GM19452 (cell line): ENCODE measurements at regions not wholly inside any gene's neighbourhood (a gene's known extent, or its start where the extent isn't known, plus 50 kb on each side); places are given as distances from the start of the nearest gene placed in this dataset.

ENCODE experiments used
- ATAC-seq: cut with Tn5 transposase; IDR thresholded peaks from one replicate; pipeline ENCODE4 v1.9.1; 2021; ENCODE audit not compliant: unreplicated experiment

GRCh38 chr17:69819316-69820087 lies 255.5 kb upstream of the KCNJ16 start:
- ATAC-seq = no peak

DNA sequence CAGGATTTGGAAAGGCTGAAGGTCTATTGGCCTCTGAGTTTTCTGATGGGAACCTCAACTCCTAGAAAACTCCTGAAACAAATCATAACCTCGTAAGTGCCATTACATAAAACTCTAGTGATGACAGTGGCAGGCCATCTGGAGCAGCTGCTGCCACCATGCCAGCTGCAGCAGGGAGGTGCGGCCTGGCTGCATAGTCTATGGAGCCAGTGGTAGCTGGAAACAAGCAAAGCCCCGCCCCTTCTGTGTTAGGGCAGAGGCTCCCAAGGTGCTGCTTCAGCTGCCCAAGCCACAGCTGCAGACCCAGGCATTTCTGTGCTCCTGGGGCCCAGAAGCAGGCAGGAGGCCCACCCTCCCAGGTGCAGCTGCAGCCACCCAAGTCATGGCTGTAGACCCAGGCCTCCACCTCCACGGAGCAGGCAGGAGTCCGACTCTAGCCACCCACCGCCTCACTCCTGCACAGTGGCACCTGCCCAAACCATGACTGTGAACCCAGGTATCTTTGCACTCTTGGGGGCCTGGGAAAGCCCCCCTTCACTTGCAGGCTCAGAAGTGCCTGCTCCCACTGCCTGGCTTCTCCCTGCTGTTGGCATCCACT lies 254.1 kb upstream of the KCNJ16 start:
- ATAC-seq = no peak

DNA sequence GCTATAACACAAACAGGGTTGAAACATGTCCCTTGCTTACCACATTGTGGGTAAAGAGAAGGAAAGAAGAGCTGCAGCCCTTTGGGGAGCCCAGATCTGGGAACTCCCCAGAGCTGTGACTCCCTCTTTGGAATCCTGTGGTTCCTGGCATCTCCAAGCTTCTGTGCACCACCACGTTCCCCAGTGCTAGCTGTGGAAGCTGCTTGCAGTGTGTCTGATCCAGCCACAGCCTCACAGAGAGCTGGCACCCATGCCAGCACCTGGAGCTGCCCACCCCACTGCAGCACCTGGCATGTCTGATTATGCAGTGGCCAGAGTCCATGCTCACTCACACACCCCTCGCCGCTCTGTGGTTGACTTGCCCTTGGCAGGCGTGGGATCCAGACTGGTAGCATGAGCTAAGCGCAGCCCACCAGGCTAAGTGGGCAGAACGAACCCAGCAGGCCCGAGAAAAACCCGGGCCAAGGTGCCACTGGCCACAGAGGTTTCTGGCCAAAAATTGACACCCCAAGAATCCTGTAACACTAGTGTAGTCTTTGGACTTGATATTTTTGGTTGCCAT lies 252.6 kb upstream of the KCNJ16 start:
- no peak for ATAC-seq

GRCh38 chr17:69828087-69828486 lies 246.9 kb upstream of the KCNJ16 start:
- ATAC-seq = no peak

GRCh38 chr17:69834494-69834893 lies 240.5 kb upstream of the KCNJ16 start:
- no peak for ATAC-seq

DNA sequence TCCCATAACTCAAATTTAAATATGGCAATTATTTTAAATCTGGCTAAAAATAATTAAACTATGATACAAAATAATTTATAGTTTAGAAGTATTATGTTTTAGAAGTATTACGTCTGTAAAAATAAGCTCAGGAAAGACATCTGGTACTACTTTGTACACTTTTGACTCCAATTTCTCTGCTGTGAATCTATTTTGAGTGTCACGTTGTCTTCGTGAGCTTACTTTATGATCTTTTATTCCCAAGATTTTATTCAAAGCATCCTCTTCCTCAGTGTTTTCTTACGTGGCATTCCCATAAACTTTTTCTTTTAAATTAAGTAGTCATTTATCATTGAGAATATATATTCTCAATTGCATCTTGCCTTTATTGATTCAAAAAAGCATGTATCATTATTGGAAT lies 223.3 kb upstream of the KCNJ16 start:
- no peak for ATAC-seq

DNA sequence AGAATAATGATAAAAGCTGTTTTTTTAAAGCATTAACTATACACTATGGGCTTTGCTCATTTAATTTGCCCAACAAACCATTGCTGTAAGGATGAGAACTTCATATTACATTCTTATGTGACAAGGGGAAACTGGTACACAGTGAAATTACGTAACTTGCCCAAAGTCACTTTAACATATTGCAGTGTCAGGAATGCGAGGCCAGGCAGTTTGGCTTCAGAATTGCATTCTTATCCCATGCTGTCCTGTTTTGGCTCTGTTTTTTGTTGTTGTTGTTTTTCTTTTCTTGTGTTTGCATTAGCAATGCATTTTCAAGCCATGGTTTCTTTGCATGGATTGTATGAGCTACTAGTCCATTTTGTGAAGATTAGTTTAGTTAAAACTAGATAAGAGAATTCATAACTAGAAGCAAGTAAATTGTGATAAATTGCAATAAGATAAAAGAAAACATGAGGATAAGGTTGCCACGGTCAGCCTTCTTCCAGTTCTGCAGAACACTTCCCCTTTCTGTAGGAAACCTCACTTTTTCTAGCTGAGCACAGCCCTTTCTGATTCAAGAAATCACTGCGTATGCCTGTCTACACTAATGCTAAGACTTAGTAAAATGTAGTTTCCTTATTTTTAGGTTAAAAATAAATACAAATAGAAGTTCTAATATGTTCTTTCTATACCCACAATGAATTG lies 221.3 kb upstream of the KCNJ16 start:
- no peak for ATAC-seq

DNA sequence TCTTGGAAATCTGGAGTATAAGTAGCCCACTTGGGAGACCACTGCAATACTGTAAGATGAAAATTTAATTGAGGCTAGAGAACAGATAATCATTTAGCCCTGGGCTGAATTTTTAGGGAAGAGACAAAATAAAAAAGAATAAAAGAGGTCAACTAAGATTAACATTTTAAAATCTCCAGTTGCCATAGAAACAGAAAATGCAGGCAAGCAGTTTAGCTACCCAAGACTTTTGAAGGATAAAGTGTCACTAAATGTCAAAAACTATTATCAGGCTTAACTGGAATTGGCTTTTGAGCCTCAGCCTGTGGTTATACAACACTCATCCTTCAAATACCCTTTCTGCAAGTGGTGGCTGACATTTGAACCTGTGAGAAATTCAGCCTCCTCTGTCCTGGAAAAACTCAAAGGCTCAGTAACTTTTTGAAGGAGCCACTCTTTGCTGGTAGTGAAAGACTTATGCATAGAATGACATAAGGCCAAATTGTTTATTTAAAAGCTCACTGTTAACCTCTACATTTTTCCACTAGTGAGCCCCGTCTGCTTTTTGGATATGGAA lies 220.7 kb upstream of the KCNJ16 start:
- no peak for ATAC-seq

GRCh38 chr17:69856946-69857345 lies 218.1 kb upstream of the KCNJ16 start:
- no peak for ATAC-seq

GRCh38 chr17:69857412-69857835 lies 217.6 kb upstream of the KCNJ16 start:
- ATAC-seq = no peak

DNA sequence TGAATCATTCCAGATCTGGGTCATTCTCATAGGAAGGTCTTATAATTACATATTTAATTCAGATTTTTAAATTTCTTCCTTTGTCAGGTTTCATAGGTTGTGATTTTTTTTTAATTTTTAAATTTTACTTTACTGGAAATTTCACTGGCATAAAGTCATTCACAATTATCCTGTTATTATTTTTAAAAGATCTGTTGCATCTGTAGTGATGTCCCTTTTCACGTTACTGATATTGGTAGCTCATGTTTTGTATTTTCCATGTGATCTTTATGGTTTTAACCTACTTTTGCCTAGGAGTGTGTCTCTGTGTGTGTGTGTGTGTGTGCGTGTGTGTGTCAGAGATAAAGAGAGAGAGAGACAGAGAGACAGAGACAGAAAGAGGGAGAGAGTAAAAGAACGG lies 216.6 kb upstream of the KCNJ16 start:
- ATAC-seq = no peak

- no peak for ATAC-seq
Measured at GRCh38 chr17:69860142-69860680, 214.8 kb upstream of the KCNJ16 start.

GRCh38 chr17:69864462-69864861 lies 210.6 kb upstream of the KCNJ16 start:
- no peak for ATAC-seq

DNA sequence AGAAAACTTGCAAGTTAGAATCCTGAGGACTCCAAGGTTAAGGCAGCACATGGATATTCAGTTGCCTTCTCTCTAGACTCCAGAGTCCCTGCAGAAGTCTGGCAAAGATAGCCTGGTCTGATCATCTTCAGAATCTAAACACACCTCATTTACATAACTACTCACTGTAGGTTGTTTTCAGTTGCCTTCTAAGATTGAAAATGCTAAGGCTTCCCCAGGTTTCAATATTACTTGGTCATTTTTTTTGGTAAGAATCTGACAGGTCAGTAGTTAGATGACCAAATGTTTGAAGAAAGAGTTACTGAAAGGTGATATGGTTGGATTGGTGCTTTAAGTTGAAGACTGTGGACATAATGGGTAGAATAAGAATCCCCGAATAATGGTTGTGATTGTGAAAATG lies 205.4 kb upstream of the KCNJ16 start:
- ATAC-seq = peak; percentile 59

GRCh38 chr17:69870091-69870530 lies 204.9 kb upstream of the KCNJ16 start:
- peak; percentile 53 for ATAC-seq

GRCh38 chr17:69870751-69871199 lies 204.2 kb upstream of the KCNJ16 start:
- no peak for ATAC-seq

DNA sequence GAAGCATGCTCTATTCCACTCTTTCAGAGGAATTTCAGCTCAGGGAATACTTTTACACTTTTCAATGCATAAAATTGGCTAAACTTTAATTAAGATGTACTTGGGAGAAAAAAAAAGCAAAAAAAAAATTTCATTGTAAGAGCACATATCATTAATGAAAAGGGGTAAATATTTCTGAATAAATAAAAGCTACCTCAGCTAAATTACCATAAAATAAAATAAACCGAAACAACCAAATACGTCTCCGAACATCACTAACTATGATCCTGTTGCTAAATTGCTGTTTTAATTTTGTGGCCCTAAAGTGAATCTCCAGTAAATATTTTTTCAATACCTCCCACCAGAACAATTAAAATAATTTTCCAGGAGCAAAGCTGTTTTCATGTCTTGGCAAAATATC lies 203.7 kb upstream of the KCNJ16 start:
- ATAC-seq = no peak

DNA sequence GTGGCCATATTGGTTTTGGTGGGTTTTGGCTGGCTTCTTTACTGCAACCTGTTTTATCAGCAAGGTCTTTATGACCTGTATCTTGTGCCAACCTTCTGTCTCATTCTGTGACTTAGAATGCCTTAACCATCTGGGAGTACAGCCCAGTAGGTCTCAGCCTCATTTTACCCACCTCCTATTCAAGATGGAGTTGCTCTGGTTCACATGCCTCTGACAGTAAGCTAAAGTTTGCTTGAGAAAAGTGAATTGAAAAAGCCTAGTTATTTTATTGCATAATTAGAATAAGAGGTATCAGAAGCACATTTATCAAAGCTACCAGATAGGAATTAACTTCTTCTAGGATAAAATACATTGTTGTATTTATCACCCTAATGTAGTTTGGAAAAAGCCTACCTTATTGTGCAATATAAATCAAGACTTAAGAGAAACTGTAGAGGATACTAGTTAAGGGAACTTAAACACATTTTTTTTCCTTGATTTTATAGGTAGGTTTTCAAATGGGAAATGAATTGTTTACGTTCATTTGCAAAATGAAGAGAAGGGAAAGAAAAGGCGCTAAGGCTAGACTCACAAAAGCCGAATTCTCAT lies 202.3 kb upstream of the KCNJ16 start:
- ATAC-seq = no peak

DNA sequence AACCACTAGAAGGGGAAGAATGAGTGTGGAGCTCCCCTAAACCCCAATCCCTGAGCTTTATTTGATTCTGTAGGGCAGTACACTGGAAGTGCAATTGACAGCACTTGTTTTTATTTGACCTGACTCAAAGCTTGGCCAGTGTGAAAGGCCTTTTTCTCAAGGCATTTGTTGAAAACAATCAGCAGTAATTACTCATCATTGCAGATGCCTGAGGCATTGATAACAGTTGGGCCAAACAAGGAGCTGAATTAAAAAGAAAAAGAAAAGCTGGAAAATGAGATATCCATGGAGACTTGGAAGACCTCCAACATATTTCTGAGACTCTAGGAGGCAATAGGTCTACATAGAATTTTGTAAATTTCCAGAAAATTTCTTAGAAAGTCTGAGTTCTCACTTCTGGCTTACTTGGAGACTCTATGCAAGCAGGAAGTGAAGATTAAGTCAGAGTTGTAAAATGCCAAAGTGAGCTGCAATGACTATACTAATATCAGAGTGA lies 200.8 kb upstream of the KCNJ16 start:
- no peak for ATAC-seq

DNA sequence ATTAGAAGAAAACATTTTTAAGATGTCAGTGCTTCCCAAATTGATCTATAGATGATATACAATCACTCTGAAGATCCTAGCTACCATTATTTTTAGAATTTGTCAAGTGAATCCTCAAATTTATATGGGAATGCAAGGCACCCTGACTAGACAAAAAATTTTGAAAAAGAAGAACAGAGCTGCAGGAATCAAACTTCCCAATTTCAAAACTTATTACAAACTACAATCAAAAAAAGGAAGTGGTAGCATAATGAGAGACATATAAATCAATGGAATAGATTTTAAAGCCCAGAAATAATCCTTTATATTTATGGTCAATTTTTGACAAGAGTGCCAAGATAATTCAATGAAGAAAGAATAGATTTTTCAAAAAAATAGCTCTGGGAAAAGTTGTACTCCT lies 198.3 kb upstream of the KCNJ16 start:
- no peak for ATAC-seq

- ATAC-seq = no peak
Measured at GRCh38 chr17:69878661-69879060, 196.4 kb upstream of the KCNJ16 start.
